HepG2 (cell line): ENCODE measurements at regions not wholly inside any gene's neighbourhood (a gene's known extent, or its start where the extent isn't known, plus 50 kb on each side); places are given as distances from the start of the nearest gene placed in this dataset.

Source experiments
- ATAC-seq: fragments of 200-7000 bp; cut with Tn5 transposase; 3 replicates; pipeline ENCODE4 v1.9.1; 2020; ENCODE audit warnings: mild to moderate bottlenecking, moderate library complexity
- BruUV-seq: library from RNA; stranded (reverse); fragments of 400-500 nt; replicated peaks from 2 replicates; lab custom pipeline; 2021; lab: Mats Ljungman, UMichigan
- CTCF ChIA-PET: fragments of 300-600 bp; formaldehyde crosslinking; extraction: SDS; loops from one replicate; lab custom pipeline; 2021; ENCODE audit warnings: low total read pairs, inconsistent platforms, low intra/inter-chr PET ratio; lab: Yijun Ruan, JAX
- POLR2A ChIA-PET: fragments of 350-600 bp; sonication (Branson Sonifier 250); formaldehyde crosslinking; loops from one replicate; lab custom pipeline; 2020; ENCODE audit warnings: antibody characterized with exemption, inconsistent platforms; lab: Yijun Ruan, JAX
- DNase-seq: peaks from one replicate; pipeline ENCODE4 v3.0.0-alpha.2; 2015; ENCODE audit warnings: low spot score
- FAIRE-seq: peaks from 3 replicates; lab custom pipeline; 2011; peaks lifted over from hg19 to GRCh38; lab: Jason Lieb, UNC
- H2AFZ ChIP-seq: one replicate; pipeline ENCODE4 v1.6.1; 2011; ENCODE audit warnings: low read length, inconsistent platforms
- H3K27ac ChIP-seq: fragments of 300-600 bp; 3 replicates; pipeline ENCODE4 v1.8.0; 2011; ENCODE audit warnings: mixed run types, mild to moderate bottlenecking, mixed read lengths, low read length, inconsistent platforms; ENCODE audit not compliant: insufficient read depth; ENCODE audit errors: extremely low read length
- H3K27me3 ChIP-seq, 2 experiments: fragments of 200-600 bp in 1 of 2; 2 replicates in 1 of 2; 3 replicates in 1 of 2; pipeline versions ENCODE4 v1.6.0 to v1.8.0; 2011; ENCODE audit warnings: low read length in 2 of 2, mild to moderate bottlenecking in 2 of 2, moderate library complexity in 2 of 2, inconsistent platforms in 1 of 2; ENCODE audit not compliant: insufficient read depth in 2 of 2, control insufficient read depth in 1 of 2
- H3K36me3 ChIP-seq, 2 experiments: fragments of 200-600 bp in 1 of 2; replicated peaks in 1 of 2; 2 replicates in 1 of 2; 3 replicates in 1 of 2; pipeline versions ENCODE4 v1.5.1 to v1.8.0; 2011; ENCODE audit warnings: low read length in 2 of 2, inconsistent platforms in 1 of 2; ENCODE audit not compliant: insufficient read depth in 2 of 2, control insufficient read depth in 1 of 2
- H3K4me1 ChIP-seq: 2 replicates; pipeline ENCODE4 v1.5.1; 2012; ENCODE audit warnings: low read length, inconsistent platforms; ENCODE audit not compliant: insufficient read depth
- H3K4me2 ChIP-seq: 2 replicates; pipeline ENCODE4 v1.6.0; 2011; ENCODE audit warnings: low read depth, low read length, inconsistent platforms
- H3K4me3 ChIP-seq, 3 experiments: fragments of 200-600 bp in 1 of 3; sonication (generic), shearing (Covaris generic) in 1 of 3; replicated peaks in 1 of 3; 2 replicates each; pipeline ENCODE4 v1.5.1; 2011 to 2016; ENCODE audit warnings: low read length in 3 of 3, inconsistent platforms in 2 of 3, low read depth in 2 of 3, mild to moderate bottlenecking in 2 of 3, control low read depth in 1 of 3, mixed read lengths in 1 of 3; ENCODE audit not compliant: insufficient read depth in 1 of 3
- H3K79me2 ChIP-seq: one replicate; pipeline ENCODE4 v1.6.1; 2011; ENCODE audit warnings: low read length, inconsistent platforms; ENCODE audit not compliant: insufficient read depth
- H3K9ac ChIP-seq: 2 replicates; pipeline ENCODE4 v1.6.0; 2011; ENCODE audit warnings: mild to moderate bottlenecking, low read depth, low read length, inconsistent platforms; ENCODE audit not compliant: insufficient read depth
- H3K9me3 ChIP-seq: 2 replicates; pipeline ENCODE4 v1.5.1; 2012; ENCODE audit warnings: mild to moderate bottlenecking, low read length
- H4K20me1 ChIP-seq: 2 replicates; pipeline ENCODE4 v1.6.0; 2011; ENCODE audit warnings: inconsistent platforms, mild to moderate bottlenecking, low read length, moderate library complexity; ENCODE audit not compliant: insufficient read depth
- AGO2 ChIP-seq: fragments of 200-400 bp; formaldehyde crosslinking; optimal IDR thresholded peaks from 2 replicates; pipeline ENCODE3; 2017; ENCODE audit warnings: mild to moderate bottlenecking, low read depth, low read length, moderate library complexity
- E2F5 ChIP-seq: sonication (generic); formaldehyde crosslinking; conservative IDR thresholded peaks from 2 replicates; pipeline ENCODE4 v1.4.0; 2020; ENCODE audit warnings: missing genetic modification reagents
- FOXJ3 ChIP-seq: sonication (generic); formaldehyde crosslinking; IDR thresholded peaks from 2 replicates; pipeline ENCODE4 v1.4.0; 2020; ENCODE audit warnings: missing genetic modification reagents, mild to moderate bottlenecking, borderline replicate concordance
- HNF4G ChIP-seq, 2 experiments: sonication (generic) in 1 of 2; formaldehyde crosslinking in 1 of 2; IDR thresholded peaks; 2 replicates each; pipeline versions ENCODE4 v1.4.0 to v1.6.1; 2011 to 2020; ENCODE audit warnings: borderline replicate concordance in 2 of 2, low read depth in 2 of 2, mild to moderate bottlenecking in 2 of 2, low read length in 1 of 2, missing genetic modification reagents in 1 of 2, moderate library complexity in 1 of 2
- KAT2B ChIP-seq: fragments of 150-350 bp; IDR thresholded peaks from 2 replicates; pipeline ENCODE4 v1.6.1; 2014; ENCODE audit warnings: low read depth, low read length, borderline replicate concordance
- MYC ChIP-seq: sonication (generic); formaldehyde crosslinking; IDR thresholded peaks from 2 replicates; pipeline ENCODE4 v1.9.0; 2021; ENCODE audit warnings: missing genetic modification reagents, borderline replicate concordance
- PBX3 ChIP-seq: sonication (generic); formaldehyde crosslinking; IDR thresholded peaks from 2 replicates; pipeline ENCODE4 v1.8.1; 2023; ENCODE audit warnings: missing genetic modification reagents, inconsistent platforms, borderline replicate concordance
- TAF15 ChIP-seq: fragments of 200-400 bp; formaldehyde crosslinking; IDR thresholded peaks from one replicate; pipeline ENCODE4 v1.6.1; 2018; ENCODE audit warnings: mild to moderate bottlenecking, low read depth, low read length; ENCODE audit not compliant: poor library complexity, severe bottlenecking
- TFAP4 ChIP-seq: sonication (generic); IDR thresholded peaks from 2 replicates; pipeline ENCODE4 v1.6.1; 2016; ENCODE audit warnings: low read depth, borderline replicate concordance
- ZNF124 ChIP-seq: sonication (generic); formaldehyde crosslinking; IDR thresholded peaks from 2 replicates; pipeline ENCODE4 v1.4.0; 2020; ENCODE audit warnings: missing genetic modification reagents
- ZNF138 ChIP-seq: sonication (generic); formaldehyde crosslinking; IDR thresholded peaks from 2 replicates; pipeline ENCODE4 v1.5.0; 2020; ENCODE audit warnings: mild to moderate bottlenecking, low read depth, missing genetic modification reagents
- ZNF263 ChIP-seq: sonication (generic); formaldehyde crosslinking; IDR thresholded peaks from 2 replicates; pipeline ENCODE4 v1.4.0; 2020; ENCODE audit warnings: missing genetic modification reagents
- ZNF354B ChIP-seq: sonication (generic); formaldehyde crosslinking; IDR thresholded peaks from 2 replicates; pipeline ENCODE4 v1.8.0; 2022; ENCODE audit warnings: mild to moderate bottlenecking, missing genetic modification reagents
- ZNF510 ChIP-seq: sonication (generic); formaldehyde crosslinking; IDR thresholded peaks from 2 replicates; pipeline ENCODE4 v1.4.0; 2020; ENCODE audit warnings: low read depth, mild to moderate bottlenecking, missing genetic modification reagents
- ZNF713 ChIP-seq: sonication (generic); formaldehyde crosslinking; IDR thresholded peaks from 2 replicates; pipeline ENCODE4 v1.4.0; 2020; ENCODE audit warnings: mild to moderate bottlenecking, missing genetic modification reagents
- WGBS: methylation state at CpG from one replicate; pipeline ENCODE4 v1.1.6; 2017; ENCODE audit warnings: low lambda C conversion rate; 5-methylcytosine and 5-hydroxymethylcytosine counted together
- in situ Hi-C: cut with HindIII; loops from 2 replicates; pipeline ENCODE4 v1.10.0; 2017; ENCODE audit warnings: low pct_unique_long_range_greater_than_20kb; ENCODE audit not compliant: extremely low pct_ligation_motif_present
- intact Hi-C: fragments of 100-400 bp; cut with micrococcal nuclease; formaldehyde crosslinking; loops from one replicate; pipeline ENCODE4 v1.10.0; 2022; ENCODE audit not compliant: unreplicated experiment

- ATAC-seq = no peak
- Histone ChIP-seq H3K27me3 (no peaks in the 10 kb centered on the region), H3K9me3 (no peaks in the 10 kb centered on the region), H3K4me3 (no peak overlapping the region), H3K27ac (no peak overlapping the region), H3K79me2 (no peaks in the 10 kb centered on the region), H3K4me1 (no peaks in the 10 kb centered on the region), H3K9ac (no peak overlapping the region), H4K20me1 (no peaks in the 10 kb centered on the region), H3K36me3 (no peaks in the 10 kb centered on the region), H2AFZ (no peak overlapping the region), H3K4me2 (no peak overlapping the region)
- no TSS peak for BruUV-seq
- CTCF ChIA-PET = no interaction called here
- no peak for FAIRE-seq
- 62% methylated on average over 3 of the region's 3 CpGs for WGBS
- POLR2A ChIA-PET = no interaction called here
- intact Hi-C loops (no loop called here), in situ Hi-C loops (no loop called here)
- no peak for DNase-seq
- TF ChIP-seq ZNF124 (CRISPR knock-in tag) (no peak), ZNF713 (no peak), FOXJ3 (CRISPR knock-in tag) (no peak), ZNF138 (CRISPR knock-in tag) (no peak), E2F5 (CRISPR knock-in tag) (no peak), KAT2B (no peak), ZNF354B (no peak), PBX3 (no peak), TAF15 (no peak), ZNF510 (CRISPR knock-in tag) (no peak), MYC (CRISPR knock-in tag) (no peak), HNF4G (IDR thresholded peaks at IDR 0.05; ENCODE audit: borderline replicate concordance, low read depth, low read length) (no peak), HNF4G (CRISPR knock-in tag; IDR thresholded peaks at IDR 0.05; ENCODE audit: borderline replicate concordance, low read depth) (no peak), AGO2 (no peak), ZNF263 (no peak), TFAP4 (no peak)
Observed at GRCh38 chr2:207422380-207422779, 107.4 kb upstream of the CREB1 start.
